ENCODE measurements at regions not wholly inside any gene's neighbourhood (a gene's known extent, or its start where the extent isn't known, plus 50 kb on each side); places are given as distances from the start of the nearest gene placed in this dataset.

GRCh38 chr5:30092548-30092947 lies 1100.9 kb upstream of the CDH6 start (continued):
- TF ChIP-seq EZH2 (IDR thresholded peaks at IDR 0.05; ENCODE audit: low read depth, low read length, severe bottlenecking) (no peak), SP4 (IDR thresholded peaks at IDR 0.05; ENCODE audit: low read length) (no peak), GABPA (IDR thresholded peaks at IDR 0.05; ENCODE audit: borderline replicate concordance, insufficient read depth, low read length) (no peak), BACH1 (IDR thresholded peaks at IDR 0.05; ENCODE audit: low read length) (no peak), JUN (IDR thresholded peaks at IDR 0.05; ENCODE audit: low read depth, low read length) (no peak)

All from H1 (cell line).